ENCODE measurements at regions not wholly inside any gene's neighbourhood (a gene's known extent, or its start where the extent isn't known, plus 50 kb on each side); places are given as distances from the start of the nearest gene placed in this dataset.

DNA sequence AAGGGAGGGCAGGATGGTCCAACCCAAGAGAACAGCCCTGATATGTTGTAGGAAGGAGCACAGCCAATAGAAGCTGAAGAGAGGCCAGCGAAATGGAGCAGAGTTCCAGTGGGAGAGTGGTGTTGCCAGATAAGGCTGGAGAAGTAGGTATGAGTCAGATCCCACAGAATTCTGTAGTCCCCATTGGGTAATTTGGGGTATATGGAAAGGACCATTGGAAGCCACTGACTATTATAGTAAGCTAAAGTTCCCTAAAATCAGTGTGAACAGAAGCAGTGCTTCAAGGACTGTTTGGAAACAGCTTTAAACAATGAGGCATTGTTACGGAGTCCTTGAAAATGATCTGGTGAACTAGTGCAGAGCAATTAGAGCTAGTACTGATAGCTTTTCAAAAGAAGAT, 63.0 kb downstream of the DISP1 start (continued):
- TF ChIP-seq ATF2 (IDR thresholded peaks at IDR 0.05; ENCODE audit: low read length) (no peak), RBBP5 (IDR thresholded peaks at IDR 0.05; ENCODE audit: borderline replicate concordance, low read depth, low read length) (no peak), TEAD4 (IDR thresholded peaks at IDR 0.05; ENCODE audit: low read depth, low read length) (no peak), FOSL1 (IDR thresholded peaks at IDR 0.05; ENCODE audit: insufficient read depth, low read depth, low read length) (no peak)
